ENCODE measurements at regions not wholly inside any gene's neighbourhood (a gene's known extent, or its start where the extent isn't known, plus 50 kb on each side); places are given as distances from the start of the nearest gene placed in this dataset.

- Histone ChIP-seq H2BK12ac (ENCODE audit: low read depth, low read length) (no peak overlapping the region), H3K27me3 (replicated peaks in 1 of 4; ENCODE audit: control insufficient read depth in 3 of 4, extremely low read depth in 1 of 4, insufficient read depth in 3 of 4, low read length in 3 of 4) (no peaks in the 10 kb centered on the region), H3K9ac (replicated peaks in 1 of 4; ENCODE audit: extremely low read depth in 1 of 4, low read depth in 3 of 4, low read length in 3 of 4) (no peak overlapping the region), H3K14ac (ENCODE audit: insufficient read length) (no peak overlapping the region), H3K56ac (replicated peaks; ENCODE audit: insufficient read length, low read depth, low read length) (no peak overlapping the region), H3K27ac (ENCODE audit: low read depth, low read length) (no peak overlapping the region), H4K91ac (replicated peaks; ENCODE audit: insufficient read length, low read length) (no peak overlapping the region), H3K79me1 (ENCODE audit: low read depth, low read length) (no peaks in the 10 kb centered on the region), H2AFZ (ENCODE audit: low read length) (no peak overlapping the region), H2BK5ac (ENCODE audit: low read depth, low read length) (no peak overlapping the region), H2BK20ac (ENCODE audit: low read length) (no peak overlapping the region), H2BK15ac (ENCODE audit: low read length) (no peak overlapping the region), H2AK5ac (ENCODE audit: low read depth, low read length) (no peak overlapping the region), H2BK120ac (replicated peaks; ENCODE audit: low read depth, low read length) (no peak overlapping the region), H3K4ac (replicated peaks; ENCODE audit: insufficient read length, low read depth, low read length) (no peak overlapping the region), H3K36me3 (ENCODE audit: control insufficient read depth in 2 of 4, insufficient read depth in 4 of 4, low read length in 3 of 4) (no peaks in the 10 kb centered on the region), H3K23me2 (ENCODE audit: low read depth, low read length) (no peaks in the 10 kb centered on the region), H3K23ac (ENCODE audit: insufficient read length) (no peak overlapping the region), H3K4me3 (ENCODE audit: extremely low read depth in 1 of 4, insufficient read depth in 2 of 4, low read depth in 3 of 4, low read length in 4 of 4) (no peak overlapping the region), H3K4me2 (ENCODE audit: insufficient read depth in 1 of 2, low read depth in 2 of 2, low read length in 2 of 2) (no peak overlapping the region), H4K20me1 (replicated peaks in 1 of 2; ENCODE audit: control insufficient read depth in 1 of 2, insufficient read depth in 2 of 2, low read length in 2 of 2) (no peaks in the 10 kb centered on the region), H3K4me1 (replicated peaks in 1 of 4; ENCODE audit: control insufficient read depth in 3 of 4, insufficient read depth in 4 of 4, low read length in 3 of 4) (no peaks in the 10 kb centered on the region; a peak in 2 of 7 replicates), H3K9me3 (ENCODE audit: insufficient read depth in 2 of 2, low read depth in 1 of 2, low read length in 1 of 2) (no peaks in the 10 kb centered on the region), H3K79me2 (ENCODE audit: control insufficient read depth in 1 of 2, insufficient read depth in 2 of 2, low read length in 2 of 2) (no peaks in the 10 kb centered on the region), H4K8ac (ENCODE audit: extremely low read depth, insufficient read depth, low read length) (no peak overlapping the region), H4K5ac (ENCODE audit: insufficient read length, low read depth, low read length) (no peak overlapping the region), H3K18ac (ENCODE audit: extremely low read depth, low read length) (no peak overlapping the region)
- ChIA-PET POLR2A (ENCODE audit: partially characterized antibody) (no interaction called here), CTCF (ENCODE audit: partially characterized antibody) (interaction anchor here (2.3 to 2.6 kb wide), 2 partner anchors 39 to 251 kb away, joined by 8 to 9 read pairs; no protein-coding TSS in a partner anchor)
- no peak for DNase-seq (ENCODE audit: low read depth in 1 of 2, low spot score in 2 of 2)
- no peak for FAIRE-seq
- 98% methylated on average over 4 of the region's 4 CpGs; no CpG with 5 or more reads in 1 of the 2 experiments for WGBS, 2 experiments (ENCODE audit: extremely low coverage in 1 of 2, insufficient coverage in 1 of 2, insufficient read length in 1 of 2, insufficient replicate concordance in 2 of 2, low coverage in 1 of 2, low lambda C conversion rate in 2 of 2, missing lambda C conversion rate in 1 of 2)
- TF ChIP-seq TEAD4 (IDR thresholded peaks at IDR 0.05; ENCODE audit: low read depth, low read length) (no peak), SP1 (IDR thresholded peaks at IDR 0.05; ENCODE audit: low read depth, low read length) (no peak), CREB1 (IDR thresholded peaks at IDR 0.05) (no peak), ASH2L (IDR thresholded peaks at IDR 0.05; ENCODE audit: low read length) (no peak), MAX (IDR thresholded peaks at IDR 0.05) (no peak), HDAC6 (IDR thresholded peaks at IDR 0.05; ENCODE audit: low read depth, low read length) (no peak), PHF8 (conservative IDR thresholded peaks at IDR 0.05; ENCODE audit: low read depth, low read length) (no peak), CTCF (IDR thresholded peaks at IDR 0.05; ENCODE audit: control extremely low read depth in 1 of 3, insufficient read depth in 1 of 3, low read depth in 1 of 3, low read length in 3 of 3) (no peak), SIX5 (IDR thresholded peaks at IDR 0.05; ENCODE audit: low read depth, low read length) (no peak), CBX8 (IDR thresholded peaks at IDR 0.05; ENCODE audit: borderline replicate concordance, low read depth, low read length) (no peak), CEBPB (IDR thresholded peaks at IDR 0.05; ENCODE audit: low read depth, low read length) (no peak), CHD1 (IDR thresholded peaks at IDR 0.05; ENCODE audit: low read depth, low read length) (no peak), YY1 (IDR thresholded peaks at IDR 0.05; ENCODE audit: low read depth, low read length) (no peak), RBBP5 (IDR thresholded peaks at IDR 0.05; ENCODE audit: borderline replicate concordance, low read depth, low read length) (no peak)
Observed at GRCh38 chr4:154044108-154044531, 255.2 kb upstream of the SFRP2 start.

Data from H1 (cell line).